ENCODE measurements at regions not wholly inside any gene's neighbourhood (a gene's known extent, or its start where the extent isn't known, plus 50 kb on each side); places are given as distances from the start of the nearest gene placed in this dataset.

GRCh38 chrX:42684065-42684464 lies 93.9 kb downstream of the PPP1R2C start:
- Histone ChIP-seq H3K9me3 (replicated peaks) (no peaks in the 10 kb centered on the region), H3K4me3 (no peak overlapping the region), H3K27me3 (no peaks in the 10 kb centered on the region), H3K36me3 (no peaks in the 10 kb centered on the region), H3K27ac (no peak overlapping the region), H3K4me1 (no peaks in the 10 kb centered on the region)
- no peak for DNase-seq

GRCh38 chrX:42680666-42681065 lies 97.3 kb downstream of the PPP1R2C start:
- DNase-seq: no peak
- Histone ChIP-seq H3K9me3 (replicated peaks) (no peaks in the 10 kb centered on the region), H3K36me3 (no peaks in the 10 kb centered on the region), H3K4me1 (no peaks in the 10 kb centered on the region), H3K4me3 (no peak overlapping the region), H3K27me3 (no peaks in the 10 kb centered on the region), H3K27ac (no peak overlapping the region)

DNA sequence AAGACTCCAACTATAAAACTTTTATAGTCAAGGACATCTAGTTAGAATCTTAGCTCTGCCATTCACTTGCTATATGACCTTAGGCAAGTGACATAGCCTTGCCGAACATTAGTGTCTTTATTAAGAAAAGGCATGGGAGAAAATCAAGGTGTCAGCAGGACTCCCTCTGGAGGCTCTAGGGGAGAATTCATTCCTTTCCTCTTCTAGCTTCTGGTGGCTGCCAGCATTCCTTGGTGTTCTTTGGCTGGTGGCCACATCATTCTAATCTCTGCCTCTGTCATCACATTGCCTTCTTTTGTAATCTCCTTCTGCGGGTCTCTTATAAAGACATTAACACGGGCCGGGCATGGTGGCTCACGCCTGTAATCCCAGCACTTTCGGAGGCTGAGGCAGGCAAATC lies 99.8 kb downstream of the PPP1R2C start:
- no peaks in the 10 kb centered on the region for H3K4me1 ChIP-seq
- H3K27me3 ChIP-seq: no peaks in the 10 kb centered on the region
- no peak overlapping the region for H3K4me3 ChIP-seq
- H3K36me3 ChIP-seq: no peaks in the 10 kb centered on the region
- no peaks in the 10 kb centered on the region for H3K9me3 ChIP-seq (replicated peaks)
- DNase-seq: peak in 1 of 2 experiments; percentile 19
- H3K27ac ChIP-seq: no peak overlapping the region

DNA sequence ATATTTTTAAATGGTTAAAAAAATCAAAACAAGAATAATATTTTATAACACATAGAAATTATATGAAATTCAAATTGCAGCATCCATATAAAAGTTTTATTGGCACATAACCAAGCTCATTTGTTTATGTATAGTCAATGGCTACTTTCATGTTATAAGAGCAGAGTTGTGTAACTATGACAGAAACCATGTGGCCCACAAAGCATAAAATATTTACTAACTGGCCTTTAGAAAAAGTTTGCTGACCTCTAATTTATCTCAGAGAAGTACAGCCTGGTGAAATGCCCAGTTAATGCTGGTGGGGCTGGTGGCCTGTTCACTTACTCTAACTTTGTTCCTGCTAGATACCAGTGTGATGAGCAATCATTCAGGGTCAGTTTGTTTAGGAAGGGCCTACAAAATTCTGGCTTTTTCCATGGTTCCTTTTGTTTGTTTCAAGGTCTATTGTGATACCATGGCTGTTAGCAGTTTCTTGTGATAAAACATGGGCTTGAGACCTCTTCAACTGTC lies 104.6 kb downstream of the PPP1R2C start:
- Histone ChIP-seq H3K27me3 (no peaks in the 10 kb centered on the region), H3K4me1 (no peaks in the 10 kb centered on the region), H3K9me3 (replicated peaks) (no peaks in the 10 kb centered on the region), H3K4me3 (no peak overlapping the region), H3K36me3 (no peaks in the 10 kb centered on the region), H3K27ac (no peak overlapping the region)
- DNase-seq: no peak

DNA sequence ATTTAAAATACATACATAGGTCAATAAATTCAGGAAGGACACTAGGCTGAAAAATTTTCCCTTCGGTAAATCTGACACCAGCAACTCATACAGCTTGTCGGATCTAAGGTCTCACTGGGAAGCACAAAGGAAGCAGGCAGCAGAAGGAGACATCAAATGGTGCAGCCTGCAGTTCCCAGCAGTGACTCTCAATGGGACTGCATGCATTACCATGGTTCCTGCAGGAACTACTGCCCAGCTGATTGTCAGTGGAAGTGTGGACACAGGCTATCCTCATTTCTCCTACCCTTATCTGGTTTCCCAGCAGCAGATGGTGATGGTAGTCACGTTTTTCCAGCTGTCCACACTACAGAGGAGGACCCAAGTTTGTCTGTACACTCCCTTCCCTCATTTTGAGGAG lies 113.3 kb downstream of the PPP1R2C start:
- Histone ChIP-seq H3K27me3 (no peaks in the 10 kb centered on the region), H3K36me3 (no peaks in the 10 kb centered on the region), H3K9me3 (replicated peaks) (no peaks in the 10 kb centered on the region), H3K4me3 (no peak overlapping the region), H3K4me1 (no peaks in the 10 kb centered on the region), H3K27ac (no peak overlapping the region)
- DNase-seq: peak; percentile 1 to 20

DNA sequence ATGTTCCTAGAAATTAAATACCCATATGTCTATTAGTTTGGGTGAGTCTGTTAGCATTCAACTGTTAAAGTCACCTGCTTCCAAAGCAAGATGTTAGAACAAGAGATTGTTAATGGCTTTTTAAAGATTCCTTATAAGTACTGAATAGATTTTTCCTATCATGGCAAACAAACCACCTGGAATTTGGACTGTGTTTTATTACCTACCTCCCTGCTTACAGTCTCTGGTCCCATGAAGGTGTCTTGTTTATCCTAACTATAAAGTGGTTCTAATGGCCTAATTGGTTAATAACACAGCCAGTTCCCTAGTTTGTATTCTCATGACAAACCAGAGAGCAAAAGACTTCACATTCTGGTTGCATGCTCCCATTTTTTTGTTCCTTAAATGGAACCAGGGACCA lies 149.5 kb downstream of the PPP1R2C start:
- no peaks in the 10 kb centered on the region for H3K4me1 ChIP-seq
- no peaks in the 10 kb centered on the region for H3K27me3 ChIP-seq
- no peak overlapping the region for H3K4me3 ChIP-seq
- H3K36me3 ChIP-seq: no peaks in the 10 kb centered on the region
- DNase-seq: no peak
- H3K27ac ChIP-seq: no peak overlapping the region
- no peaks in the 10 kb centered on the region for H3K9me3 ChIP-seq (replicated peaks)

GRCh38 chrX:42627891-42628290 lies 150.1 kb downstream of the PPP1R2C start:
- DNase-seq: no peak
- no peaks in the 10 kb centered on the region for H3K4me1 ChIP-seq
- no peak overlapping the region for H3K4me3 ChIP-seq
- H3K9me3 ChIP-seq (replicated peaks): no peaks in the 10 kb centered on the region
- no peaks in the 10 kb centered on the region for H3K36me3 ChIP-seq
- no peaks in the 10 kb centered on the region for H3K27me3 ChIP-seq
- H3K27ac ChIP-seq: no peak overlapping the region

DNA sequence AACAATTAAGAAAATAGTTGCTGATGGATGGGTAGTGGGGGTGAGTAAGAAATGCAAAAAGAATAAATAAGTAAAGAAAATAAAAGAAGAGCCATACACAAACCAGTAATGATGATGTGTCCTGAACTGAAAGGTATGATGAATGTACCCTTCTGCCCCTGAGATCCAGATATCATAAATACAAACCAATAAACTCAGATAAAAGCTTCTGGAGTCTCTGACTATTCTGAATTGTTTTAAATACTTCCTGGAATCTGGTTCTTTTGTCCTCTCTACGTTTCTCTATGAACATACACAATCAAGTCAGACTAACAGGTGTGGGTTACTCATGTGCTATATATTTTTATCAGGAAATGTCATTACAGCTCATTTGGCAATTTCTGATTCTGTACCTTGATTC lies 153.4 kb downstream of the PPP1R2C start:
- H3K9me3 ChIP-seq (replicated peaks): no peaks in the 10 kb centered on the region
- no peaks in the 10 kb centered on the region for H3K4me1 ChIP-seq
- no peaks in the 10 kb centered on the region for H3K27me3 ChIP-seq
- no peak overlapping the region for H3K27ac ChIP-seq
- no peak for DNase-seq
- no peaks in the 10 kb centered on the region for H3K36me3 ChIP-seq
- H3K4me3 ChIP-seq: no peak overlapping the region

GRCh38 chrX:42619068-42619467 lies 158.9 kb downstream of the PPP1R2C start:
- DNase-seq: no peak
- H3K9me3 ChIP-seq (replicated peaks): no peaks in the 10 kb centered on the region
- H3K4me1 ChIP-seq: no peaks in the 10 kb centered on the region
- no peaks in the 10 kb centered on the region for H3K36me3 ChIP-seq
- no peaks in the 10 kb centered on the region for H3K27me3 ChIP-seq
- H3K27ac ChIP-seq: no peak overlapping the region
- H3K4me3 ChIP-seq: no peak overlapping the region

GRCh38 chrX:42616981-42617380 lies 161.0 kb downstream of the PPP1R2C start:
- Histone ChIP-seq H3K27me3 (no peaks in the 10 kb centered on the region), H3K4me3 (no peak overlapping the region), H3K9me3 (replicated peaks) (no peaks in the 10 kb centered on the region), H3K36me3 (no peaks in the 10 kb centered on the region), H3K4me1 (no peaks in the 10 kb centered on the region), H3K27ac (no peak overlapping the region)
- DNase-seq: no peak

DNA sequence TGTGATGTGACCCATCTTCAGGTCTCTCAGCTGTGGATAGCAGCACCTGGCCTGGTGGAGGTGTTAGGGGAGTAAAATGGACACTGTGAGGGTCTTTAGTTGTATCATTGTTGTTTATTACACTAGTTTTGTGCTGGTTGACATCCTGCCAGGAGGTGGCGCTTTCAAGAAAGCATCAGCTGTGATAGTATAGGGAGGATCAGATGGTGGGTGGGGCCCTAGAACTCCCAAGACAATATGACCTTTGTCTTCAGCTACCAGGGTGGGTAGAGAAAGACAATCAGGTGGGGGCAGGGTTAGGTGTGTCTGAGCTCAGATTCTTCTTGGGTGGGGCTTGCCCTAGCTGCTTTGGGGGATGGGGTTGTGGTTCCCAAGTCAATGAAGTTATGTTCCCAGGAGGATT lies 162.8 kb downstream of the PPP1R2C start:
- H3K4me1 ChIP-seq: no peaks in the 10 kb centered on the region
- no peaks in the 10 kb centered on the region for H3K9me3 ChIP-seq (replicated peaks)
- no peaks in the 10 kb centered on the region for H3K36me3 ChIP-seq
- H3K27ac ChIP-seq: no peak overlapping the region
- DNase-seq: peak; percentile 1 to 18
- H3K27me3 ChIP-seq: no peaks in the 10 kb centered on the region
- no peak overlapping the region for H3K4me3 ChIP-seq

GRCh38 chrX:42606591-42606990 lies 171.4 kb downstream of the PPP1R2C start:
- no peak for DNase-seq
- H3K4me3 ChIP-seq: no peak overlapping the region
- H3K4me1 ChIP-seq: no peaks in the 10 kb centered on the region
- H3K9me3 ChIP-seq (replicated peaks): no peaks in the 10 kb centered on the region
- no peaks in the 10 kb centered on the region for H3K27me3 ChIP-seq
- H3K27ac ChIP-seq: no peak overlapping the region
- no peaks in the 10 kb centered on the region for H3K36me3 ChIP-seq

DNA sequence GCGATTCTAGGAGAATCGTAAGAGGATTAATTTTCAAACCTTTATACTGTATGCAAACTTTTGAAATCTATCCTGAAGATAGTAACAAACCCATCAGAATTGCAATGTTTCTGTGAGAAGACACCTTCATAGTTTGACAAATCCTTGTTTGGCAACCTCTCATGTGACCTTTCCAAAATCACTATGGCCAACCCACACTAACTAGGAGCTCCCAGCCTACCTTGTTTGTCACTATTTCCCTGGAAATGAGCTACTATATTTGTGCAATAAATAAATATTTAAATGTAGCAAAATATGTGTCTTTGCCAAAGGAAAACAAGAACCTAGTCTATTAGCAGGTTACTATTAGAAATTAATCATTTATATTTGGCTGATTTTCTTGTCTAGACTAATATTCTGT lies 173.7 kb downstream of the PPP1R2C start:
- Histone ChIP-seq H3K4me1 (no peaks in the 10 kb centered on the region), H3K27me3 (no peaks in the 10 kb centered on the region), H3K9me3 (replicated peaks) (no peaks in the 10 kb centered on the region), H3K4me3 (no peak overlapping the region), H3K27ac (no peak overlapping the region), H3K36me3 (no peaks in the 10 kb centered on the region)
- no peak for DNase-seq

DNA sequence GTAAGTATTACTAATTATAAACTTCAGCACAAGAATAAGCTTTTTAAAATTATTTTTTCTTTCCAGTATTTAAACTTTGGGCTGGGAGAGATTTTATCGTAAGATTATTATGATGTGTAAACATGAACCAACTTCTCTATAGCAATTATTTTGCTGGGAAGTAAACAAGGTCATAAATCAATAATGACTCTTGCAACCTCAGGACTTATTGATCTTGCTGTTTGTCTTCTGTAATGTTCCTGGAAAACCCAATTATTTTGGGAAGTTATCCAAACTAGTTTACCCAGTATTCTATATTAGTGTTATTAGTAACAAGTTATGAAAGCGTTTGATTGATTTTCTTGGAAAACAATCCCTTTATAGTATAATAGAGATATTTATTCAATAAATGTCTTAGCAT lies 174.9 kb downstream of the PPP1R2C start:
- H3K9me3 ChIP-seq (replicated peaks): no peaks in the 10 kb centered on the region
- no peaks in the 10 kb centered on the region for H3K27me3 ChIP-seq
- no peak overlapping the region for H3K27ac ChIP-seq
- DNase-seq: no peak
- H3K36me3 ChIP-seq: no peaks in the 10 kb centered on the region
- H3K4me1 ChIP-seq: no peaks in the 10 kb centered on the region
- H3K4me3 ChIP-seq: no peak overlapping the region

- H3K4me3 ChIP-seq: no peak overlapping the region
Observed at GRCh38 chrX:42602566-42602965, 175.4 kb downstream of the PPP1R2C start.

GRCh38 chrX:42602136-42602535 lies 175.8 kb downstream of the PPP1R2C start:
- Histone ChIP-seq H3K4me3 (no peak overlapping the region), H3K27ac (no peak overlapping the region; the same call in 1 of the 2 replicates), H3K27me3 (no peaks in the 10 kb centered on the region), H3K36me3 (no peaks in the 10 kb centered on the region), H3K9me3 (replicated peaks) (no peaks in the 10 kb centered on the region), H3K4me1 (no peaks in the 10 kb centered on the region)
- peak in 1 of 2 experiments; percentile 7 for DNase-seq

More at GRCh38 chrX:42602566-42602965, 175.4 kb downstream of the PPP1R2C start:
- H3K36me3 ChIP-seq: no peaks in the 10 kb centered on the region
- no peaks in the 10 kb centered on the region for H3K27me3 ChIP-seq
- no peak overlapping the region; the same call in 1 of the 2 replicates for H3K27ac ChIP-seq
- DNase-seq: no peak
- no peaks in the 10 kb centered on the region for H3K4me1 ChIP-seq
- H3K9me3 ChIP-seq (replicated peaks): no peaks in the 10 kb centered on the region

All from SJCRH30 (cell line).